Breast epithelium (tissue), 4 donors: ENCODE measurements at regions not wholly inside any gene's neighbourhood (a gene's known extent, or its start where the extent isn't known, plus 50 kb on each side); places are given as distances from the start of the nearest gene placed in this dataset.

Experiments
- DNase-seq, 2 donors: peaks; one replicate each; pipeline ENCODE4 v3.0.0-alpha.2; 2019; ENCODE audit warnings: low spot score in 2 of 2
- H3K27ac ChIP-seq, 2 donors: fragments of 200-600 bp; sonication (generic) in 1 of 2; one replicate each; pipeline ENCODE4 v1.5.1; 2016 to 2019; ENCODE audit warnings: mild to moderate bottlenecking in 1 of 2
- H3K27me3 ChIP-seq, 2 donors: fragments of 200-600 bp; sonication (generic) in 1 of 2; one replicate each; pipeline versions ENCODE4 v1.5.1 to v1.6.0; 2017 to 2019; ENCODE audit warnings: control low read depth in 1 of 2, mild to moderate bottlenecking in 1 of 2
- H3K36me3 ChIP-seq: fragments of 200-600 bp; one replicate; pipeline ENCODE4 v1.5.1; 2019
- H3K4me1 ChIP-seq, 2 donors: fragments of 200-600 bp; sonication (generic); one replicate each; pipeline ENCODE4 v1.5.1; 2016 to 2019; ENCODE audit warnings: control low read depth in 1 of 2
- H3K4me3 ChIP-seq, 3 donors: fragments of 200-600 bp; sonication (generic); 1 replicate in 2 of 3; 2 replicates in 1 of 3; pipeline ENCODE4 v1.5.1; 2016 to 2019; ENCODE audit warnings: mild to moderate bottlenecking in 3 of 3, moderate library complexity in 2 of 3
- H3K9me3 ChIP-seq, 2 donors: fragments of 200-600 bp; sonication (generic) in 1 of 2; one replicate each; pipeline ENCODE4 v1.5.1; 2016 to 2019; ENCODE audit warnings: control low read depth in 1 of 2
- POLR2A ChIP-seq: fragments of 450-650 bp; IDR thresholded peaks from one replicate; pipeline ENCODE4 v1.6.1; 2016; ENCODE audit warnings: antibody characterized with exemption, mild to moderate bottlenecking, moderate library complexity
- POLR2AphosphoS5 ChIP-seq, 3 donors: sonication (generic); formaldehyde crosslinking; IDR thresholded peaks; one replicate each; pipeline ENCODE4 v1.6.1; 2017; ENCODE audit warnings: antibody characterized with exemption in 3 of 3
- intact Hi-C: fragments of 100-400 bp; cut with DNase I; formaldehyde crosslinking; loops from one replicate; pipeline ENCODE4 v1.15.1; 2023; ENCODE audit warnings: low total_unique reads
- TF ChIP-seq, protein P1 (sequence below), 3 donors: fragments of 450-650 bp; IDR thresholded peaks; one replicate each; pipeline ENCODE4 v1.5.1; 2016 to 2017; ENCODE audit warnings: antibody characterized with exemption in 3 of 3, mild to moderate bottlenecking in 3 of 3, moderate library complexity in 3 of 3

DNA sequence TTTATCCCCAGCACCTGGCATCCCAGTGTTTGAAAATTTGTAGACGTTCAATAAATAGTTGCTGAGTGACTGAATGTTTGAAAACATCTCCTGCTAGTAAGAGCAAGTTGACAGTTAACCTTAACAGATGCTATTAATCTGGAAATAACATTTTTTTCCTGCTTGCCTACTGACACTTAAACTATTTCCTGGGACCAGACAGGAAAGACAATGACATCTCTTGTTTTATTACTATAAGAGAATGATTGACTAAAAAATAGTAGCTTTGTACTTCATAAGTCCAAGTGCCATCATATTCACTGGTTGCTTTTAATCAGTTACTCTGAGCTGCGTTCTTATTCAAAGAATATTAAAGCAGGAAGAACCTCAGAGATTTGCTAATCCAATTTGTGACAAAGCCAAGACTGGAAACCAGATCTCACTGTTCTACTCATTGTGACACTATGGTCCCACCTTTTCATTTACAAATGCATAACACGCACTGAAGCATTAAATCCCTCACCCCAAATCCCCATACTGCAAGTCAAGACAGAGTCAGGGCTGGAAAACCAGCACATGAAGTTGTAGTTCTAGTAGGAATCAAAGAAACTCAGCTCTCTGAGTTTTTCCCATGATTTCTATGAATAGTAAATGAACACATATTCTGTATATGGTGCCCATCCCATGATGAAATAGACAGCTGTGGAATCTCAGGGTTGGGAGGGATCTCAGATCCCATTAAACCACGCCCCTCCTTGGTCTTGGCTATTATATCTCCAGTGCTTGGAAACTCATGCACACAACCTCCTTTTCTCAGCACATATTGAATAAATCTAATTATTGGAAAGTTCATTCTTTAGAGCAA is 212.7 kb upstream of the P2RY1 start:
- no peaks in the 10 kb centered on the region for H3K27me3 ChIP-seq
- no peaks in the 10 kb centered on the region for H3K9me3 ChIP-seq
- no peaks in the 10 kb centered on the region for H3K36me3 ChIP-seq
- H3K4me1 ChIP-seq: no peaks in the 10 kb centered on the region
- H3K27ac ChIP-seq: no peak overlapping the region
- intact Hi-C loops: no loop called here
- TF ChIP-seq POLR2A (no peak), POLR2AphosphoS5 (IDR thresholded peaks at IDR 0.05) (no peak)
- TF ChIP-seq, protein P1, sequence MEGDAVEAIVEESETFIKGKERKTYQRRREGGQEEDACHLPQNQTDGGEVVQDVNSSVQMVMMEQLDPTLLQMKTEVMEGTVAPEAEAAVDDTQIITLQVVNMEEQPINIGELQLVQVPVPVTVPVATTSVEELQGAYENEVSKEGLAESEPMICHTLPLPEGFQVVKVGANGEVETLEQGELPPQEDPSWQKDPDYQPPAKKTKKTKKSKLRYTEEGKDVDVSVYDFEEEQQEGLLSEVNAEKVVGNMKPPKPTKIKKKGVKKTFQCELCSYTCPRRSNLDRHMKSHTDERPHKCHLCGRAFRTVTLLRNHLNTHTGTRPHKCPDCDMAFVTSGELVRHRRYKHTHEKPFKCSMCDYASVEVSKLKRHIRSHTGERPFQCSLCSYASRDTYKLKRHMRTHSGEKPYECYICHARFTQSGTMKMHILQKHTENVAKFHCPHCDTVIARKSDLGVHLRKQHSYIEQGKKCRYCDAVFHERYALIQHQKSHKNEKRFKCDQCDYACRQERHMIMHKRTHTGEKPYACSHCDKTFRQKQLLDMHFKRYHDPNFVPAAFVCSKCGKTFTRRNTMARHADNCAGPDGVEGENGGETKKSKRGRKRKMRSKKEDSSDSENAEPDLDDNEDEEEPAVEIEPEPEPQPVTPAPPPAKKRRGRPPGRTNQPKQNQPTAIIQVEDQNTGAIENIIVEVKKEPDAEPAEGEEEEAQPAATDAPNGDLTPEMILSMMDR (IDR thresholded peaks at IDR 0.05): no peak
- no peak for DNase-seq
- no peak overlapping the region for H3K4me3 ChIP-seq

DNA sequence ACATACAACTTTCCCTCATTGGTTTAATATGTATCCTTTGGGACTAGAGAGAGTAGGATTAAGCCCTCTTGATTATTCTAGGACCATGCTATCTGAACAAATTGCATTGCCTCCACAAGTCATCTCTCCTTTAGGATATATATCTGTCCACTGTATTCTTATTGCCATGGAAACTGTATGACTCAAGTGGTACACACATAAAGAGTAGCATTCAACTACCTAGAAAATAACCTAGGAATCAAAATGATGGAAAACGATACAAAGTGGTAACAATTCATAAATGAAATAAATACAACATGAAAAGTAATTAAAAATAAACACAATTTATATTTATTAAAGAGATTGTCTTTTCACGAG is 212.1 kb upstream of the P2RY1 start:
- intact Hi-C loops: no loop called here
- no peak for DNase-seq
- Histone ChIP-seq H3K36me3 (no peaks in the 10 kb centered on the region), H3K4me3 (no peak overlapping the region), H3K27me3 (no peaks in the 10 kb centered on the region), H3K4me1 (no peaks in the 10 kb centered on the region), H3K9me3 (no peaks in the 10 kb centered on the region), H3K27ac (no peak overlapping the region)
- TF ChIP-seq POLR2A (no peak), POLR2AphosphoS5 (IDR thresholded peaks at IDR 0.05) (no peak)
- TF ChIP-seq, protein P1 (IDR thresholded peaks at IDR 0.05): no peak

DNA sequence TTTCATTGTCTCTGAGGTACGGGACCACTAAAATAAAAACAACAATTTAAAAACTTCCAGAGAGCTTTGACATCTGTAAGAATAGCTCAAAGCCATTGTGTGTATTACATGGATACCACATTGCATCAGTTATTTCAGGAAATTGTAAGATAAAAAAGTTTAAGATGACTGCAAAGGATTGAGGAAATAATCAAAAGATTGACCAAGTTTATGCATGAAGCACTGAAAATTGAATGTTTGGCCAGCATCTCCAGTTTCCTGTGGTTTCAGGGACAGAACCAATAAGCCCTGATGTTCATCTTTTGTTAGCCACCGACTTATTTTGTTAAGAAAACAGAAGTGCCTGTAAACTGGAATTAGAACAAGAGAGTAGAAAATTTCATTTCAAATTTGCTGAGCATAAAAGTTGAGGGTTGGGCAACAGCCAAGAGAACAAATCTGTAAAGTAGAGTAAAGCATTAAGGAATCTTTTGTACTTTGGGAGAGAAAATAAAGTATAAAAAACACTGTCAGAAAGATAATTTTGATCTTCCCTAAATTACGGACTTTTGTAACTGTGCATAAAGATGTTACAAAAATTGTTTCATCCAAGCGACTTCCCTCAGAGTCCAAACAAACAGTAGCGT is 211.5 kb upstream of the P2RY1 start:
- H3K27me3 ChIP-seq: no peaks in the 10 kb centered on the region
- H3K27ac ChIP-seq: no peak overlapping the region
- no peaks in the 10 kb centered on the region for H3K9me3 ChIP-seq
- no peaks in the 10 kb centered on the region for H3K4me1 ChIP-seq
- no peaks in the 10 kb centered on the region for H3K36me3 ChIP-seq
- no peak overlapping the region for H3K4me3 ChIP-seq
- intact Hi-C loops: no loop called here
- DNase-seq: no peak
- no peak for TF ChIP-seq POLR2AphosphoS5 (IDR thresholded peaks at IDR 0.05)
- no peak for TF ChIP-seq POLR2A
- TF ChIP-seq, protein P1 (IDR thresholded peaks at IDR 0.05): no peak

DNA sequence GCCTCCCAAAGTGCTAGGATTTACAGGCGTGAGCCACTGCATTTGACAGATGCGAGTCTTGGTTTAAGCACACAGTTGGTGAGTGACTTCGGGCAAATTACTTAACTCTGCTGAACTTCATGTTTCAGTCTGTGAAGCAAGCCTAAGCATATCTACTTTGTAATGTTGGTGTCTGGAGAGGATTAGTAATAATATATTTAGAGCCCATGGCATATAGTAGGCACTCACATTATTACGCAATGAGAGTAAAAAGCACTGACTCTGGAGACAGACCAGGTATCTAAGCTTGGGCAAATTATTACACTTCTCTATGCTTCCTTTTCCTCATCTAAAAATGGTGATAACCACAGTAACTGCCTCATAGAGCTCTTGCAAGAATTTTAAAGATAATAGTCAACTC is 208.7 kb upstream of the P2RY1 start:
- Histone ChIP-seq H3K27ac (no peak overlapping the region), H3K4me1 (no peaks in the 10 kb centered on the region), H3K9me3 (no peaks in the 10 kb centered on the region), H3K36me3 (no peaks in the 10 kb centered on the region), H3K4me3 (no peak overlapping the region), H3K27me3 (no peaks in the 10 kb centered on the region)
- TF ChIP-seq, protein P1 (IDR thresholded peaks at IDR 0.05): no peak
- no peak for TF ChIP-seq POLR2AphosphoS5 (IDR thresholded peaks at IDR 0.05)
- no peak for TF ChIP-seq POLR2A
- intact Hi-C loops: no loop called here
- no peak for DNase-seq

DNA sequence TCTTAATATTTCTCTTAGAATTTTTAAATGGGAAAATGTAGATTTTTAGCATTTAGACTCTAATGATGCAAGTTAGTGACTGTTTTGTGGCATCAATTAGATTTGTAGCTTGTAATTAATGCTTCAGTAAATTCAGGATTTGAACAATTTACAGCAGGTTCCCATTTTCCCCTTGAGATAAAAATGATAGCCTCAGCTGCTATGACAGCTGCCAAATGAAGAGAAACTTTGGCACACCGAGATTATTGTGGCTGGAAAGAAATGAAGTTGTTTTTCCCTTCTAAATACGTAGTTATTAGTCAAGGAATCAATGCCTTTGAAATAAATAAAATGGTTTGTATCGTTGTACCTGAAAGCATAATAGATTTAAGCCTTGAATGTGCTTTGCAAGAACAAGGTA is 206.4 kb upstream of the P2RY1 start:
- no peak for DNase-seq
- H3K27me3 ChIP-seq: no peaks in the 10 kb centered on the region
- H3K4me1 ChIP-seq: no peaks in the 10 kb centered on the region
- intact Hi-C loops: no loop called here
- TF ChIP-seq POLR2A (no peak), POLR2AphosphoS5 (IDR thresholded peaks at IDR 0.05) (no peak)
- TF ChIP-seq, protein P1 (IDR thresholded peaks at IDR 0.05): no peak
- H3K27ac ChIP-seq: no peak overlapping the region
- H3K36me3 ChIP-seq: no peaks in the 10 kb centered on the region
- H3K9me3 ChIP-seq: no peaks in the 10 kb centered on the region
- no peak overlapping the region for H3K4me3 ChIP-seq
